ENCODE measurements at regions not wholly inside any gene's neighbourhood (a gene's known extent, or its start where the extent isn't known, plus 50 kb on each side); places are given as distances from the start of the nearest gene placed in this dataset.

DNA sequence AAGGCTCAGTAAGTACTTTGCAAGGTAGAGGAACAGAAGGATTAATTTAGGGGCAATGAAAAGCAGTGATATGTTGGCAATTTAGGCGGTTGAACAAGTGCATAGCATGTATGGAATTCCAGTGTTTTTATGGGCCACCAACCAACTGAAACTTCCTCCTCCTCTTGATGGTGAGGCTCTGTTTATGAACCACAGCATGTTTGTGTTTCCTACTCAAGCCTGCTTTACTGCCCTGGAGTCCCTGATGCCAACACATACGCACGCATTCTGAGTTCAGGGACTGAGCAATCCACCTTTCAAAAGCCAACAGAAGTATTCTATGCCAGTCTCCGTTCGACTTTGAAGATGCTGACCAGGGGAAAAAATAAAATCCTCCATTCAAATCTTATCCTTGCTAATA, 417.5 kb downstream of the EFNA5 start:
- Histone ChIP-seq H2AFZ (ENCODE audit: low read length) (no peak overlapping the region), H3K18ac (ENCODE audit: insufficient read length, low read depth, low read length) (no peak overlapping the region), H4K8ac (replicated peaks; ENCODE audit: insufficient read length, low read depth, low read length) (no peak overlapping the region), H4K20me1 (ENCODE audit: control insufficient read depth, insufficient read depth, insufficient read length) (no peaks in the 10 kb centered on the region), H3K23ac (ENCODE audit: insufficient read length, low read depth, low read length) (no peak overlapping the region), H3K9me3 (ENCODE audit: control insufficient read depth, low read depth, low read length) (no peaks in the 10 kb centered on the region), H3K9ac (ENCODE audit: extremely low read depth, insufficient read length, low read length) (no peak overlapping the region), H2BK12ac (ENCODE audit: insufficient read length, low read depth, low read length) (no peak overlapping the region), H3K79me1 (ENCODE audit: insufficient read depth, low read depth, low read length, poor library complexity, severe bottlenecking) (no peaks in the 10 kb centered on the region), H3K4me1 (ENCODE audit: insufficient read depth, low read length) (no peaks in the 10 kb centered on the region), H3K27ac (ENCODE audit: insufficient read length, low read depth, low read length) (no peak overlapping the region), H2BK15ac (ENCODE audit: low read depth, low read length) (no peak overlapping the region), H3K56ac (ENCODE audit: insufficient read length, low read depth, low read length) (no peak overlapping the region), H3K4me2 (ENCODE audit: insufficient read depth, insufficient read length, low read length) (no peak overlapping the region), H3K27me3 (ENCODE audit: insufficient read depth, low read length) (no peaks in the 10 kb centered on the region), H2BK120ac (ENCODE audit: low read depth, low read length, poor library complexity, severe bottlenecking) (no peak overlapping the region), H2BK5ac (ENCODE audit: insufficient read length, low read length) (no peak overlapping the region), H4K5ac (ENCODE audit: insufficient read length, low read depth, low read length) (no peak overlapping the region), H3K23me2 (ENCODE audit: insufficient read length, low read depth, low read length, poor library complexity, severe bottlenecking) (no peaks in the 10 kb centered on the region), H2AK5ac (ENCODE audit: insufficient read length, low read length) (no peak overlapping the region), H3K79me2 (ENCODE audit: insufficient read depth, low read length) (no peaks in the 10 kb centered on the region), H3T11ph (ENCODE audit: low read length) (no peak overlapping the region), H3K4ac (ENCODE audit: low read depth, low read length) (no peak overlapping the region), H2BK20ac (ENCODE audit: low read depth, low read length, poor library complexity, severe bottlenecking) (no peak overlapping the region), H4K91ac (ENCODE audit: insufficient read length, low read depth, low read length) (no peak overlapping the region), H3K14ac (ENCODE audit: insufficient read depth, low read length) (no peak overlapping the region)
- Mint-ChIP-seq H3K36me3 (ENCODE audit: insufficient read depth in 1 of 3, low read depth in 3 of 3) (no peaks in the 10 kb centered on the region), H3K27me3 (ENCODE audit: low read depth) (no peaks in the 10 kb centered on the region), H3K4me1 (0 out of 4 replicates have a peak, but pooled peaks cover 3 to 5% of the 10 kb centered on the region in 2 experiments), H3K9me3 (no peaks in the 10 kb centered on the region), H3K4me3 (no peak overlapping the region), H3K27ac (no peak overlapping the region)
- no peak for DNase-seq
- no peak for TF ChIP-seq CTCF (conservative IDR thresholded peaks at IDR 0.05)
- no CpG with 5 or more reads among the region's 5 CpGs for WGBS (ENCODE audit: extremely low coverage, insufficient read length, low lambda C conversion rate)
